GM21447 (cell line): ENCODE measurements at regions not wholly inside any gene's neighbourhood (a gene's known extent, or its start where the extent isn't known, plus 50 kb on each side); places are given as distances from the start of the nearest gene placed in this dataset.

Experiments
- ATAC-seq: cut with Tn5 transposase; IDR thresholded peaks from one replicate; pipeline ENCODE4 v1.9.1; 2021; ENCODE audit not compliant: unreplicated experiment

DNA sequence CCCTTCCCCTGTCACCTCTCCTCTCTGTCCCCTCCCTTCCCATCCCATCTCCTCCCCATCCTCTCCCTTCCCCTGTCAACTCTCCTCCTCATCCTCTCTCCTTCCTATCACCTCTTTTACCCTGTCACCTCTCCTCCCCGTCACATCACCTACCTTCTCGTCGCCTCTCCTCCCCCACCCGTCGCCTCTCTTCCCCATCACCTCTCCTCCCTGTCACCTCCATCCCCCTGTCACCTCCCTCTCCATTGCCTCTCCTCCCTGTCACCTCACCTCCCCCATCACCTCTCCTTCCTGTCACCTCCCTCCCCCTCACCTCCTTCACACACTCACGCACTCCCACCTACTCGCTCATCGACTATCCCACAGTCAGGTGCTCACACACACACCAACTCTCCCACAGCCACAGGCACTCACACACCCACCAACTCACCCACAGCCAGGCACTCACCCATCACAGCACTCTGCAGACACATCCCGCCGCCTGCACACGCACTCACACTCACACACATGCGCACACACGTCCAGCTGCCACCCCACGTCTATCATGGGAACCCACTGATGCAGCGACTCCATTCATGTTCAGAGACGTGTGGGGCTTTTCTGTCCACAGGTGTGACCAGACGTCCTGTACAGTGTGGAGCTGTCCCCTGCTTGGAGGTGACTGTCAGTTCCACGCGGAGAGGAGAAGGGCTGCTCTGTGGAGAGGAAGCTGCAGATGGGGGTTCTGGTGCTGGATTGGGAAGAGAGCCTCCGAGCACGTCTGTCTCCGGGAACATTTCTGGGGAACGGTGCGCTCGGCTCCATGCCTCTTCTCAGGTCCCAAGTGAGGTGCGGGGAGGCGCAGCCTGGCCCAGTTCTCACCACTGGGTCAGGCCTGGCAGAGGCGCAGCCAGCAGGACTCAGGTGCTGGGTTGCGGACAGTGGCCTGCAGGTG lies 184.3 kb downstream of the TTLL2 start:
- ATAC-seq, result no peak

DNA sequence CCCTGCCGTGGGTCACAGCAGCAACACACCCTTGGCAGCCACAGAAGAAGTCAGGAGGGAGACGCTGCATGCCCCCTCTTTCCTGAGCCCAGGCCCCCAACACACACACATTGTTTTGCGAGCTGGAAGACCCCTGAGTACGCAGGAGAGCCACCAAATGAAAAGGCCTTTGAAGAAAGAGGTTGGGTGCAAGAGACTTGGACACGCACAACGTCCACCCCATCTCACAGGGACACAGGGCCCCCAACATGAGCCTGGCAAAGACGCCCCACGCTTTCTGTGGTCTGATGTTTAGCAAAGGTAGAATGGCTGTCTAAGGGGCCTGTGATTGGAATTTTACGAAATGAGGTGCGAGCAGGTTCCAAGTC lies 185.0 kb downstream of the TTLL2 start:
- no peak for ATAC-seq

DNA sequence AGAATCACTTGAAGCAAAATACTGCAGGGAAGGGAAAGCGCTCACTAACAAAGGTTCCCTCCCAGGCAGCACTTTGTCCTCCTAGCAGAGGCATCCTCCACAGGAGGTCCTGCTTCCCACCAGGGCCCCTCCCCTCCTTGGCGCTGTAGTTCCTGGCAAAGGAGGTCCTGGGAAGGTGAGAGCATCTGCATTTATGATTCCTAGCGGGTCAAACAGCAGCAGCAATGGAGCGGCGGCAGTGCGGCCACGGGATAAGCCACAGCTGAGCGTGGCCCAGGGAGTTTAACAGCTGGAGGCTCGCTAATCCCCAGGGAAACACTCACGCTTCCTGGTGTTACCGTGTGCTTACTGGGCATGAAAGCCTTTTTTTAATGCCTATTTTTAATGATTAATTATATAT lies 185.8 kb downstream of the TTLL2 start:
- no peak for ATAC-seq

DNA sequence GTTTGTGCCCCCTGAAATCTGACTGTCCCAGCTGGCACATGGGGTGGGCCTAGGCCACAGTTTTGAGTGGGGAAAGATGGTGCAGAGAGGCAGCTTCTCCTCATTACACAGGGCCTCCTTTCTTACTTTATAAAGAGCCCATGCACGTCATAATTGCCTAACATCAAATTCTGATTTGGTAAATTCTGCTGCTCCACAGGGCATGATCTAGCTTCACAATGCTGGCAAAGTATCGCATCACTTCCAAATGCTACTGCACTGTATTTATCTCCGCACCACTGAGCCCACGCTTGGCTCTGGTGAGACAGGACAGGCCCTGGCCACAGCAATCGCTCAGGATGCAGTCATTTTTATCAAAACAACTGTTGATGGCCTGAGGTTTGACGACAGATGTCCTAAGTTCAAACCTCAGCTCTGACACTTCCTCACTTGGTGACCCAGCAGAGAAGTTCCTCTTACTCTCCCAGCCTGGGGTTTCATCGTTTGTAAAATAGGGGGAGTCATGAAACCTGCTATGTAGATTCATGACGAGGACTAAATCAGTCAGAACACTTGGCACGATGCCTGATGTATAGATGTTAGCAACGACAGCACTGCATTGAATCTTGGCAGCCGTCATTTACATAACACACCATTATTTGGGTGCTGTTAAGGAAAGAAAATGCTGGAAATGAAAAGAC lies 187.9 kb downstream of the TTLL2 start:
- no peak for ATAC-seq

DNA sequence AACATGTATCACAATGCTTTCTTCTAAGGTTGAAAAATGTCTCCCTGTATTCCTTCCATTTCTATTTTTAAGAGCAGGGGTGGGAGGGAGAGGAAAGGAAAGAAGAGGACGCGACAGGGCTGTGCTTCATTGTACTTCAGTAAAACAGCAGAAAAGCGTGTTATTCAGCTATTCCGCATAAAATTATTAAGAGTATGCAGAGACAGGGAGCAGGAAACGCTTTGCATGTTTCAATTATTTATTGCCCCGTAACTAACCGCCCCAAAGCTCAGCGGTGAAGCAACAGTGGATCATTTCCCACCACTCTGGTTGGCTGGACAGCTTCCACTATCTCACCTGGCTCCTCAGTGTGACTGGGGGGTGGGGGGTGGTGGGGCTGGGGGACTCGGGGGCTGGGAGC lies 188.9 kb downstream of the TTLL2 start:
- no peak for ATAC-seq

DNA sequence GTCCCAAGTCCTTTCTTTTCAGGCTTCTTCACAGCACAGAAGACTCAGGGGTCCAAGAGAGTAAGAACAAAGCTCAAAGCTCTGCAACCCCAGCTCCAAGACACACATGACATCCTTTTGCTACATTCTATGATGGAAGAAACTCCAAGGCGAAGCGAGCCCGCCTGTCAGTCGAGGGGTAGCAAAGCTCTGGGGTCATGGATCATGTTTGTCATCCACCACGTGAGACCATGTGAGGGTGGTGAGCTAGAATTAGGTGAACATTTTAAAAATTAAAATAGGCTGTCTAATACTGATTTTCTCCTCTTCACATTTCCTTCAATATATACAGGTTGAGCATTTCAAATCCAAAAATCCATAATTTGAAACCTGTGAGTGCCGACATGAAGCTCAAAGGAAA lies 189.6 kb downstream of the TTLL2 start:
- ATAC-seq, result no peak

DNA sequence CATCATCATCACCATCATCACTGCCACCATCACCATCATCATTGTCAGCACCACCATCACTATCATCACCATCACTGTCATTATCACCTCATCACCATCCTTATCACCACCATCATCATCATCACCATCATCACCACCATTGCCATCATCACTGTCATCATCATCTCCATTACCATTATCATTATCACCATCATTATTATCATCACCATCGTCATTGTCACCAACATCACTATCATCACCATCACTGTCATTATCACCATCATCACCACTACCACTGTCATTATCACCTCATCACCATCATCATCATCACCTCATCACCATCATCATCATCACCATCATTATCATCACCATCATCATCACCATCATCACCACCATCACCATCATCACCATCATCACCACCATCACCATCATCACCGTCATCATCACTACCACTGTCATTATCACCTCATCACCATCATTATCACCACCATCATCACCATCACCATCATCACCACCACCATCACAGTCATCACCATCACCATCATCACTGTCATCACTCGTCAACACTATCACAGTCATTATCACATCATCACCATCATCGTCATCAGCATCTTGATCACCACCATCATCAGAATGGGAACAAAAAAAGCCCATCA lies 191.1 kb downstream of the TTLL2 start:
- ATAC-seq, result no peak

DNA sequence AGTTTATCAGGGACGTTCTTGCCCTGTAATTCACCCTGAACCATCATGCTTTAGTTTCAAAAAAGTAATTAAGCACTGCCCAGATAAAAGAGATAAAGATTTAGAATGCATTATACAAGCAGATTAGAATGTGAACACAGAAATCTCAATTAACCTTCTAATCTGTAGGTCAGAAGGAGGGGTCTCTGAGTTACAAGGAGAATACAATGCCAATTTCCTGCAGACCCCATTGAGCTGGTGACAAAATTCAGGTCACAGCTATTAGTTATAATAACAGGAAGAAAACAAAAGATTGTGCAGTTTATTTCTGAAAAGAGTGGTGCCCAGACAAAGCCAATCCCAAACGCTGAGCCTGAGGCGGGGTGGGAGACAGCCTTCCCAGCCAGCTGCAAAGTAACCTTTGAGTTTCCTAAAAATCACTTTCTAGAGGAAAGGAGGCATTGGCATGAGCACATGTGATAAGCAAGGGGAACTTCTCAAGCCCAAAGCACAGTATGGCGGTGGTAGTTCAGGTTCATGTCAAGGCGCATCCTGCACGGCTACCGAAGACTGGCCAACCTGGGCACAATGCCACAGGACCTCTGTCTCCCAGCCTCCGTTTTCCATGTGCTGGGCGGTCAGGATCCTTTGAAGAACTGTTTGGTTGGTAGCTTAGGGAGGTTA lies 192.5 kb downstream of the TTLL2 start:
- ATAC-seq, result no peak

DNA sequence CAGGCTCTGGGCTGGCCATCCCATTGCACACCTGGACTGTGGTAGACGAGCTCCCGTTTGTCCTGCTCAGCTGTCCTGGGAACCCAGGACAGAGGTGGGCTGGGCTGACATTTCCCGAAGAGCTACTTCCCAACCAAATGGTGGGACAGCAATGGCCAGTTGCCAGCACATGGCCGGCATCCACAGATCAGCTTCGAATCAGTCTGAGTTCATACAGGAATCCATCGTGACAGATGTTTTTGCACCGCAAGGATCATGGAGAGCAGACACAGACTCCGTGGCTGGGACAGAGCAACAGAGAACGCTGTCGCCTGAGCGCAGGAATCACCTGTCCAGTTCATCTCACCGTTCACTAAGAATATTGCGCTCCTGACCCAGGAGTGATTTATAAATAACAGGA lies 198.5 kb downstream of the TTLL2 start:
- ATAC-seq, result no peak

DNA sequence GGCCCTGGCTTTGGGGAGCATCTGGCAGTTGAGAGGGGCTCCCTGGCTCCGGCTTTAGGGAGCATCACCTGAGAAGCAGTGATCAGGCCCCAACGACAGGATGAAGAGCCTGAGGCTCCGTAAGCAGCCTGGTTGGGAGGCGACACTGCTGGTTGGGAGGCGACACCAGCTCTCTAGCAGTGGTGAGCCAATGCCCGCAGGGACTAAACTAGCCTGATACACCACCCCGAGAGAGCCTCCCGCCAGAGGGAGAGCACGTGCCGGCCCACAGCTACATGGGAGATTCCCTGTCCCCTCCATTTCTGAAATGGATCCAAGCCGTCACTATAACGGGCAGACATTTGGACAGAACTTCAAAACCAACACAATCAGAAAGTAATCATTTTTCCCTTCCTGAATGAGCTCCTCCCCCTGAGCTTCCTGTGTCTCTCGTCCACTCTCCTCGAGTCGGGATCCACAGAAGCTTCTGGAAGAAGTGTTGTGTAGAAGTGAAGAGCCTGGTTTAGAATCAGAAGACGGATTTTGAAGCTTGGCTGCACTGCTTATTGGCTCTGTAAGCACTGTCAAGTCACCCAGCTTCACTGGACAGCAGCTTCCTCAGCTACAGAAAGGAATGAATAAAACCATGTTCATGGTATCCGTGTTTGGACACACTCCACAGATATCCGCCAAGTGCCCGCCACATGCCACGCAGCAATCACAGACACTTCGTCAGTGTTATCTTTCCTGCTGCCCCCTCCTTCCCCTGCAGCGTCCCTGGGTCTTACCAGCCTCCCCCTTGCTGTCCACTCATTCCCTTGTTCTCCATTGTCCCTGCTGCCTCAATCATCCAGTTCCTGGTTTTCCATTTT lies 199.6 kb downstream of the TTLL2 start:
- ATAC-seq, result no peak

DNA sequence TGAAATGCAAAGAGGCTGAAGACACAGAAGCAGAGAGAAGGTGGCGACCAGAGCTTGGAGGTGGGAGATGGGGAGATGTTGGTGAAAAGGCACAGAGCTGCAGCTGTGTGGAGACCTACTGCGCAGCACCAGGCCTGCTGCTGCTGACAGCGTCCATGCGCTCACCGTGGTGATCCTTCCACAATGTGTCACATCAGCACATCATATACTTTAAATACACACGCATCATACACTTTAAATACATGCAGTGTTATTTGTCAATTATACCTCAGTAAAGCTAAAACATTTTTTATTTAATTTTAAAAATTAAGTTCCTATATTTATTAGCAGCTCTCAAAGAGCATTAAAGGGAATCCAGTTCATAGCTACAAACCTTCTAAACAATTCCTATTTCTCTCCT lies 200.9 kb downstream of the TTLL2 start:
- no peak for ATAC-seq

DNA sequence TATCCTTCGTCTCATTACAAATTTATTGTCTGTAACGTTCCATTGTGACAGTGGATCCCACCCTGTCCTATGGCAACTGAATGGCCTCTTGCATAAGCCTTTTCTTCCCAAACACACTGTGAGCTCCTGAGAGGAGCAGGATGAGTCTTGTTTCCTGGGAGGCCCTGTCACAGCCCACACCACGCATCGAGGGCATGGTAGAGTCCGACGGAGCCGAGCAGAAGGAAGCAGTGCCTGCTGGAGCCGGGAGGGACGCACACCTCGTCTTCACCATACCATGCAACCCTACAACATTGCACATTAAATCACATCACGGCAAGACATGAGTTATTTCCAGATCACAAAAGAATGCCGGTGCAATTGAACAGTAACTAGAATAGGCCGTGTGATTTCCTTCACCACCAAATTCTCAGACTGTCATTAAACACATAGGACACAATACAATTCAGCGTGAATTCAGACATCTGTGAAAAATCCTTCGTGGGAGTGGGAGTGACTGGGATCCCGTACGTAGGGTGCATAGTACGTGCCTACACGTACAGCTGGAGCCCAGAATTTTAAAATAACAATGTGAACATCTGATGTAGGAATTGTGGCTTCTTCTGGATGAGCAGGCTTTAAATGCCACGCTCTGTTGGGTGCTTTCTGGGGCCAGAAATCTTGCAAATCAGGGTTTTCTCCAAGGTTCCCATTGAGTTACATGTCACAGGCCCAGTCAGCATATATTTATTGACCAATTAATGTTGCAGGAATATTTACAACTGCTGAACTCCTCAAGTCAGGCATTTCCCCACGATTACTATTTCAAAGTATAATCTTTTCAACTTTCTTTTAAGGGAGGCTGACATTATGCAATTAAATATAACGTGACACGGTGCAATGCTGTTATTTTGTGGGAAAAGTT lies 201.8 kb downstream of the TTLL2 start:
- ATAC-seq, result no peak

DNA sequence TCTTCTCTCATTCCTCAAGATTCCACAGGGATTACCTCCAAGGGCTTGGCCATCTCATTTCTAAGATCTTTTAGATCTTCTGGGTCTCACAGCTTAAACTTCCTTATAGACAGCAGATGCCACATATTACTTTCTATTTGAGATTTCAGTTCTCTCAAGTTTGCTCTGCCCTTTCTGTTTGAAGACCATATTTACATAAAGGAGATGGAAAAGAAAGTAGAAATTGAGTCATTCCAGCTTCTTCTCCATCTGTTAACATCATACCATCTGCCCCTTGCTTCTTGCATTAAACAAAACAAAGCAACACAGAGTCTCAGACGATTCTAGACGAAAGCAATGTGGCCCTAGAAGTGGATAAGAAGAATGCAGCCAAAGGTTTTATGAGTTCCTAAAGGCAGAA lies 203.4 kb downstream of the TTLL2 start:
- peak; percentile 74 for ATAC-seq

DNA sequence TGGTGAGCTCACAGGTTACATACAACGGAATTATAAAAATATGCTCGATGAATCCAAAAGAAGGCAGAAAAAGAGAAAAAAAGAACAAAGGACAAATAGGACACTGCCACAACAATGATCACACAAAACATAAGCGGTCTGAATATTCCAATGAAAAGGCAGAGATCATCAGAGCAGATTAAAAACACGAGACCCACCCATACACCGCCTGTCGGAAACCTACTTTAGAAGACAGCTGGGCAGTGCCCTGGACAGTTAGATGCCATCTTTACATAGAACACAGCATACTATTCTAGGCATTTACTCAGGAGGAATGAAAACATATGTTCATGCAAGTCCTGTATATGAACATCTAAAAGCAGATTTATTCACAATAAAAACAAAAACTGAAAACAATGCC lies 204.1 kb downstream of the TTLL2 start:
- ATAC-seq, result no peak

DNA sequence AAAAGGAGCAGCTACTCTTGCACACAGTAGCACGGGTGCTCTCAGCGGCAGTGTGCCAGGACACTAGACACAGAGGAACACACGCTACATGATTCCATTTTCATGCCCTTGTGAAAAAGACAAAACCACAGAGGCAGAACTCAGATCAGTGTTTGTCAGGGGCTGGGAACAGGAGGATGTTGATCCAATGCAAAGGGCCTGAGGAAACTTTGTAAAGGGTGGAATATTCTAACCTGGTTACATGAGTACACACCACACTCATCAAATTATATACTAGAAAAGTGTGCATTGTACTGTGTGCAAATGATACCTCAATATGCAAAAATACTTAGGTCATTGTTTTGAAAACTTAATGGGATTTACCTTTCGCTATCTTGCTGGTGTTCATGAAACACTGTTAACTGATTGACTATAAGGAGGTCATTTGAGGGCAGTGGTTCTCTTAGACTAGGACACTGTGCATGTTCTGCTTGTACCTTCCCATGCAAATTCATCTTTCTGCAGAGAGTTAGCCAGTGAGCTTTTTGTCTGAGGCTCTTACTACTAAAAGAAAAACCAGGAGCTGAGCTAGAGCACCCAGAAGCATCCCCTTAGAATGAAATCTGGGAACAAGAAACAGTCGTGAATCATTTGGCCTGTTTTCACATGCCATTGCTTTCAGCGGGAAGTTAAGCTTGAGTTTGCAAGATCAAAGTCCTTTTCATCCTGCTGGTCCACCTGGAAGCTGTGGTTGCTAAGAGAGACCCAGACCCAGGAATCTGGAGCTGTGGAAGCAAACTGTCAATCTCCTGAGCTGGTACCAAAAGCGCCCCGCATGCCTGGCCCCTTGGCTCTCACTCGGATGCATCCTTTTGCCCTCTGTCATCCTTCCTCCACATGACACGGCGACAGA lies 204.8 kb downstream of the TTLL2 start:
- ATAC-seq, result no peak

DNA sequence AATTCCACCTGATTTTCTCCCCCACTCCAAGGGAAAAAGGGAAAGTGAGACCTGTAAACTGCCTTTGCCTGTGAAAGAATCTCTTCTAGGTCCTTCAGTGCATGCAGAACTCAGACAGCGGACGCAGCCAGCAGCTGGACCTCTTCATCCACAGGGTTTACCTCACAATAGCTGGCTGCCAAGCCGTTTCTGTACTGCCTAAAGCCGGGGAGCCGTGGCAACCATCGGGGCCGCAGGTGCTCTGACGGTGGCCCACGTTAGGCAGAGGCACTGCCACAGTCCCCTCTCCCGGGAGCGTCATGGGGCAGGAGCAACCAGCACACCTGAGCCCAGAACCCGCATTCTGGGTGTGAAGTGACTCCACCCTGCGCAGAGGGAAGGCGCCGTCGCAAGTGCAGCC lies 206.1 kb downstream of the TTLL2 start:
- ATAC-seq, result no peak

DNA sequence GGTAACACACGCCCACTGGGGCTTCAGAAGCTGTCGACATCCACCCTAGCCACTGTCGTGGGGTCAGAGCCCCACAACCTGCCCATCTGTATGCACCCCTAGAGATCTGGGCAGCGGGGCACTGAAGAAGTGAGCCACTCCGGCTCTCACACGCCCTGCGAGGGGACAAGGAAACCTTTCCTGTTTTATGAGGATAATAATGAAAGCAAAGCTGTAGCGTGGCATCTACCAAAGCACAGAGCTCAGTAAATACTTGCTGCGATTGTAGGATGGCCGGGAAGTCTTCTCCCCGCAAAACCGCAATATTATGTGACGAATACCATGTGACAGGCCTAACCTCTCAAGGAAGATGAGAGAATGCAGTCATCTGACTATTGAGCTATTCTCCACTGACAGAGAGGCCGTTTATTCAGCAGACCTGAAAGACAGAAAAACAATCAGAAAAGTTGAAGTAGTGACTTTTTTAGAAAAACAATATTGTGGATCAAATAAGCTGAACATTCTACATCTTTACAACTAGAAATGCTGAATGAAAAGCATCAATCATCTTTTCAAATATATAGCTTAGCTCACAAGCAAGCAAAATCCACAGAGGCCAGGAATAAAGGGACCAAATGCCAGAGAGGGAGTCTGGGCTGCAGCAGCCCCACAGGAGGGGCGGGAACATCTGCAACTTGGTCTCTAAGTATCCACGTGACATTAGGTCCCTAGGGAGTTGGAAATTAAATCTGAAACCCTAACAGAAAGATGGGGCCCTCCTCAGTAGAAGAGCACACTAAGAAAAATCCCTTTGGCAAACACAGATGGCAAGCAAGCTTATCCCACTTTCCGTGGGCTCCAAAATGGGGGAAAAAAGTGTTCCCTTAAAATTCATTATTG lies 207.8 kb downstream of the TTLL2 start:
- ATAC-seq, result no peak

DNA sequence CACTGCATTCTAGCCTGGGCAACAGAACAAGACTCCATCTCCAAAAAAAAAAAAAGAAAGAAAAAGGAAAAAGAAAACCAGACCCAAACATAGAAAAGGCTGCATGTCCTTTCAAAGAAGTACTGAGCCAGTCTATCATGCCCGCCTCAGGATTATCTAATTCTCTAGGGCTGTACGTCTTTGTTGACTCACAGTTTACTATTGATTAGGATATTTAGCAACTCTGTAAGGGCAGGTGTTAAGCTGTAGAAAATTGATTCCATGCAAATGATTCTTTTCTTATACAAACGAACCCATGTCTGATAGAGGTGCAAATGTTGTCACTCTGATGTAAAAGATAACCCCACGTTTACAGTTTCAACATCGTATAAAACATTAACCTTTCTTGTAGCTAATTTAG lies 209.0 kb downstream of the TTLL2 start:
- ATAC-seq, result no peak
